HUES48 (cell line): ENCODE measurements at regions not wholly inside any gene's neighbourhood (a gene's known extent, or its start where the extent isn't known, plus 50 kb on each side); places are given as distances from the start of the nearest gene placed in this dataset.
A peak's percentile ranks its signal among the peaks of the same experiment; 100 is the strongest.
"Not testable (repeated sequence)": the region's sequence is repeated elsewhere in the genome, so short reads cannot be mapped to it uniquely, and the experiment has no call there.

Experiments
- H3K27ac ChIP-seq: one replicate; pipeline ENCODE4 v1.7.0; 2013; ENCODE audit warnings: low read depth, low read length, inconsistent platforms
- H3K27me3 ChIP-seq: 2 replicates; pipeline ENCODE4 v1.6.1; 2013; ENCODE audit warnings: mild to moderate bottlenecking, low read length; ENCODE audit not compliant: control insufficient read depth, insufficient read depth
- H3K36me3 ChIP-seq: 2 replicates; pipeline ENCODE4 v1.6.1; 2013; ENCODE audit warnings: low read length; ENCODE audit not compliant: control insufficient read depth, insufficient read depth
- H3K4me1 ChIP-seq: 2 replicates; pipeline ENCODE4 v1.6.1; 2013; ENCODE audit warnings: mild to moderate bottlenecking, low read length; ENCODE audit not compliant: control insufficient read depth, insufficient read depth
- H3K4me3 ChIP-seq: 2 replicates; pipeline ENCODE4 v1.5.1; 2013; ENCODE audit warnings: mild to moderate bottlenecking, low read depth, low read length
- H3K9ac ChIP-seq: 2 replicates; pipeline ENCODE4 v1.6.1; 2013; ENCODE audit warnings: mild to moderate bottlenecking, low read depth, low read length, moderate library complexity
- H3K9me3 ChIP-seq: 2 replicates; pipeline ENCODE4 v1.6.1; 2013; ENCODE audit warnings: low read length; ENCODE audit not compliant: control insufficient read depth, insufficient read depth

- no peak overlapping the region for H3K4me3 ChIP-seq
- H3K9ac ChIP-seq = no peak overlapping the region
- H3K27me3 ChIP-seq = no peaks in the 10 kb centered on the region
- no peak overlapping the region for H3K27ac ChIP-seq
- no peaks in the 10 kb centered on the region for H3K9me3 ChIP-seq
- H3K36me3 ChIP-seq = no peaks in the 10 kb centered on the region
- no peaks in the 10 kb centered on the region for H3K4me1 ChIP-seq
These were observed 438.1 kb upstream of the PCDH10 start for GRCh38 chr4:132710971-132711370.

GRCh38 chr4:132737344-132737743 lies 411.8 kb upstream of the PCDH10 start:
- H3K27me3 ChIP-seq = no peaks in the 10 kb centered on the region
- H3K4me3 ChIP-seq = no peak overlapping the region
- no peak overlapping the region for H3K9ac ChIP-seq
- H3K4me1 ChIP-seq = no peaks in the 10 kb centered on the region
- no peaks in the 10 kb centered on the region for H3K36me3 ChIP-seq
- H3K9me3 ChIP-seq = no peaks in the 10 kb centered on the region
- no peak overlapping the region for H3K27ac ChIP-seq

DNA sequence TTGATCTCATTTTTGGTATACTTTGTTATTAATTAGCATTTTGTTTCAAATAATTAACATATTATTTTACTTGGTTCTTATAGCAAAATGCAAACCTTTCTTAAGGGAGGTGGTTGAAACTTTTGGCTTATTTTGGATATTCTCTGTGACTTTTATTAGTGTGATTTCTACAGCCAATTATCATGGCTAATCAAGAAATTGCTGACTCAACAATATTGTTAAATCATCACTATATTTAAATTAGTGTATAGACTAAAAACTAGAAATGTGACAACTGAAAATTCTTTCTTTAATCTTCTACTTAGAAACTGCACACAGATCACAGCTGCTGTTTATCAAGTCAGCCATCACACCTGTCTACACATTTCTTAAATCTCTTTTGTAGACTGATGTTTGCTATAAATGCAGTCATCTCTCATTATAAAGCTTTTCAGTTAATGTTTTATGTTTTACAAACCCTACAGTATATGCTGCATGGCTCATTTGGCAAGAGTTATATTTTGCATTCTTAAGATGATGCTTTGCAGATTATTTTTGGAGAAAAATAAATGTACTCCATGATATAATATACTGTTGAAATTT lies 389.8 kb upstream of the PCDH10 start:
- H3K4me1 ChIP-seq = no peaks in the 10 kb centered on the region
- H3K4me3 ChIP-seq = no peak overlapping the region
- no peaks in the 10 kb centered on the region for H3K36me3 ChIP-seq
- no peak overlapping the region for H3K9ac ChIP-seq
- H3K9me3 ChIP-seq = no peaks in the 10 kb centered on the region
- H3K27me3 ChIP-seq = no peaks in the 10 kb centered on the region
- H3K27ac ChIP-seq = no peak overlapping the region

DNA sequence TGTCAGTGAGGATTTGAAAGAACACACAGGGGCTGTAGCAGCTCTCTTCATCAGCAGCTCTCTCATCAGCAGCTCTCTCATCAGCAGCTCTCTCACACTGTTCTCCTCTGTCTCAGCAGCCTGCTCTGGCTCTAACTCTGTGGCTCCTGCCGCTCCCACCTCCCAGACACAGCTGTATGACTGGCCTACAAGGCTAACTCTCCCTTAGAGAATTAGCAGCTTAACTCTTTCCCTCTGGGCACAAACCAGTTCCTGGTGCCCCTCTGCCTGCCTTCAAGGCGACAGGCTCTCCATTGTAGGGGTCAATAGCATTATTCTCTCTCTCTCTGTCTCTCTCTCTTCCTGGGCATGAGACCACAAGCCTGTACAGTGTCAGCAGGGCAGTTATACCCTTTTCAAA lies 385.6 kb upstream of the PCDH10 start:
- Histone ChIP-seq H3K27me3 (no peaks in the 10 kb centered on the region), H3K27ac (no peak overlapping the region), H3K36me3 (no peaks in the 10 kb centered on the region), H3K9ac (no peak overlapping the region), H3K4me1 (no peaks in the 10 kb centered on the region), H3K9me3 (no peaks in the 10 kb centered on the region), H3K4me3 (no peak overlapping the region)

DNA sequence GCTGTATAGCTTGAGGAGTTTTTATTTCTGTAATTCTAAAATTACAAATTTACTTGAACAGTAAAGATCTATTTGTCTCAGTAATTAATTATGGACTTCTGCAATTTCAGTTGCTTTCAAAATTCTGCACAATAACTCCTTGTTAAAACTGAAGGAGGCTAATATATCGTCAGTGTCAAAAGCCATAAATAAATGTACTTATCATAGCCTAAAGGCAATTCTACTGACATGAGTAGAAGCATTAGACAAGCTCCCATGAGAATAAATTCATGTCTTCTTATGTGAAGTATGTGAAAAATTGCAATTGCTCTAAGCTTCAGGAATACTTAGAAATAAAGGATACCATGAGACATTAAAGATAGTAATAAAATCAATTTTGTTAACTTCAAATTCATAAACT lies 381.2 kb upstream of the PCDH10 start:
- Histone ChIP-seq H3K4me1 (no peaks in the 10 kb centered on the region; the same call in 1 of the 2 replicates), H3K27me3 (no peaks in the 10 kb centered on the region), H3K9me3 (no peaks in the 10 kb centered on the region), H3K9ac (no peak overlapping the region), H3K36me3 (no peaks in the 10 kb centered on the region), H3K27ac (no peak overlapping the region), H3K4me3 (no peak overlapping the region)

DNA sequence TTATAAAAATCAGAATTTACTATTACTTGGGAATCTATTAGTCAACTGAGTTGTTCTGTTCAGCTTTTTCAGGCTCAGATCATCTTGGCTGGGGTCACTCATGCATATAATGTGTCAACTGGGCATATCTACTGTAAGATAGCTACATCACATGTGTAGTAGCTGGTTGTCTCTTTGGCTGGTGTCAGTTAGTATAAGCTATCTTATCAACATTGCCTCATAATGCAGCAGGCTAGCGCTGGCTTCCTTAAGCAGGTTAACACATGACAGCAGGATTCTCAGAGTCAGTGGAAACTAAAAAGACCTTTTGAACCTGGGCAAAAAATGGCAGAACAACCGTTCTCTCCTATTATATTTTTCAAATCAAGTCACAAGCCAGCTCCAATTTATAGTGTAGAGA lies 378.3 kb upstream of the PCDH10 start:
- Histone ChIP-seq H3K36me3 (no peaks in the 10 kb centered on the region), H3K27ac (no peak overlapping the region), H3K4me1 (no peaks in the 10 kb centered on the region; the same call in 1 of the 2 replicates), H3K27me3 (no peaks in the 10 kb centered on the region), H3K9me3 (no peaks in the 10 kb centered on the region), H3K4me3 (no peak overlapping the region), H3K9ac (no peak overlapping the region)

DNA sequence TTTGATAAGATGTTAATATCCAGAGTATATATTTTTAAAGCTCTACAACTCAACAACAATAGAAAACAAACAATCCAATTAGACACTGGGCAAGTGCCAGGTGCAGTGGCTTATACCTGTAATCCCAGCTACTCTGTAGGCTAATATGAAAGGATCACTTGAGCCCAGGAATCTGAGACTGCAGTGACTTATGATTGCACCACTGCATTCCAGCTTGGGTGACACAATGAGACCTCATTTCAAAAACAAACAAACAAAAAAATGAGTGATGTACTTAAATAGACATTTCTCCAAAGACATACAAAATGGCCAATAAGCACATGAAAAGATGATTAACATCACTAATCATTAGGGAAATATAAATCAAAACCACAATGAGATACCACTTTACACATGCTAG lies 356.8 kb upstream of the PCDH10 start:
- Histone ChIP-seq H3K36me3 (no peaks in the 10 kb centered on the region), H3K9ac (no peak overlapping the region), H3K4me1 (no peaks in the 10 kb centered on the region), H3K9me3 (no peaks in the 10 kb centered on the region), H3K27ac (no peak overlapping the region), H3K27me3 (no peaks in the 10 kb centered on the region), H3K4me3 (no peak overlapping the region)

DNA sequence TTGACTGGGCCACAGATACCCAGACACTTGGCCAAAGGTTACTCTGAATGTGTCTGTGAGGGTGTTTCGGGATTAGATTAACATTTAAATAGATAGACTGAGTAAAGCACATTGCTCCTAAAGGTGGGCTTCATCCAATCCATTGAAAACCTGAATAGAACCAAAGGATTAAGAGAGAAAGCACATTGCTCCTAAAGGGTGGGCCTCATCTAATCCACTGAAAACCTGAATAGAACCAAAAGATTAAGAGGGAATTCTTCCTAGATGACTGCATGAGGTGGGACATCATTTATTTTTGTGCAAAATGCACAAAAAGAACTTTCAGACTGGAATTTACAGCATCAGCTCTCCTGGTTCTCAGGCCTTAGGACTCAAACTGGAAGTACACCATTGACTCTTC lies 351.2 kb upstream of the PCDH10 start:
- Histone ChIP-seq H3K4me3 (no peak overlapping the region), H3K9me3 (no peaks in the 10 kb centered on the region), H3K27ac (no peak overlapping the region), H3K27me3 (no peaks in the 10 kb centered on the region), H3K9ac (no peak overlapping the region), H3K36me3 (no peaks in the 10 kb centered on the region), H3K4me1 (no peaks in the 10 kb centered on the region)

DNA sequence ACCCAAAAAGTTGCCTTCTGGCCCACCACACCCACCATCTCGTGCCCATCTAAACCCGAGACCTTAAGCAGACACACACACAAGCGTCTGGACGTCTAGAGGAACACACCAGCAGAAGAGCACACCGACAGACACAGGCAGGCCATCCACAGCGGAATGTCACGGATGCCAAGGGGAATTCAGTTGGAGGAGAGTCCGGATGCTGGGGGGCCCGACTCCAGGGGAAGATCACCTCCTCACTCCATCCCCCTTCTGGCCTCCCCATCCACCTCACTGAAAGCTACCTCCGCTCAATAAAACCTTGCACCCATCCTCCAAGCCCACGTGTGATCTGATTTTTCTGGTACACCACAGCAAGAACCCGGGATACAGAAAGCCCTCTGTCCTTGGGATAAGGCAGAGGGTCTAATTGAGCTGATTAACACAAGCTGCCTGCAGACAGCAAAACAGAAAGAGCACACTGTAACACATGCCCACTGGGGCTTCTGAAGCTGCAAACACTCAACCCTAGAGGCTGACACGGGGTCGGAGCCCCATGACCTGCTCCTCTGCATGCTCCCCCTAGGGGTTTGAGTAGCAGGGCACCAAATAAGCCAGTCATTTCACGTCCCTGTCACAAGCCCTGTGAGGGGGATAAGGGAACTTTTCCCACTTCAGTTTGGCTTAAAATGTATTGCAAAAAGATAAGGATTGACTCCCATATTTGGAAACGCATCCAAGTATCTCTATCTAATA lies 339.6 kb upstream of the PCDH10 start:
- H3K27me3 ChIP-seq = no peaks in the 10 kb centered on the region
- H3K9me3 ChIP-seq = no peaks in the 10 kb centered on the region
- H3K4me1 ChIP-seq = no peaks in the 10 kb centered on the region
- H3K9ac ChIP-seq = no peak overlapping the region
- no peaks in the 10 kb centered on the region for H3K36me3 ChIP-seq
- H3K27ac ChIP-seq = no peak overlapping the region
- H3K4me3 ChIP-seq = no peak overlapping the region

- not testable (repeated sequence) for H3K9me3 ChIP-seq, H3K27ac ChIP-seq, H3K4me1 ChIP-seq, H3K27me3 ChIP-seq, H3K36me3 ChIP-seq, H3K4me3 ChIP-seq, H3K9ac ChIP-seq
These were observed 336.0 kb upstream of the PCDH10 start for GRCh38 chr4:132813061-132813460.

- H3K9me3 ChIP-seq = no peaks in the 10 kb centered on the region
- no peaks in the 10 kb centered on the region for H3K4me1 ChIP-seq
- H3K36me3 ChIP-seq = no peaks in the 10 kb centered on the region
- peak overlapping the region; percentile 57; the same call in 1 of the 2 replicates for H3K9ac ChIP-seq
- peak overlapping the region; percentile 50 for H3K4me3 ChIP-seq
- H3K27me3 ChIP-seq = no peaks in the 10 kb centered on the region
- no peak overlapping the region for H3K27ac ChIP-seq
These were observed 331.0 kb upstream of the PCDH10 start for GRCh38 chr4:132818091-132818490.
